ENCODE measurements at regions not wholly inside any gene's neighbourhood (a gene's known extent, or its start where the extent isn't known, plus 50 kb on each side); places are given as distances from the start of the nearest gene placed in this dataset.

DNA sequence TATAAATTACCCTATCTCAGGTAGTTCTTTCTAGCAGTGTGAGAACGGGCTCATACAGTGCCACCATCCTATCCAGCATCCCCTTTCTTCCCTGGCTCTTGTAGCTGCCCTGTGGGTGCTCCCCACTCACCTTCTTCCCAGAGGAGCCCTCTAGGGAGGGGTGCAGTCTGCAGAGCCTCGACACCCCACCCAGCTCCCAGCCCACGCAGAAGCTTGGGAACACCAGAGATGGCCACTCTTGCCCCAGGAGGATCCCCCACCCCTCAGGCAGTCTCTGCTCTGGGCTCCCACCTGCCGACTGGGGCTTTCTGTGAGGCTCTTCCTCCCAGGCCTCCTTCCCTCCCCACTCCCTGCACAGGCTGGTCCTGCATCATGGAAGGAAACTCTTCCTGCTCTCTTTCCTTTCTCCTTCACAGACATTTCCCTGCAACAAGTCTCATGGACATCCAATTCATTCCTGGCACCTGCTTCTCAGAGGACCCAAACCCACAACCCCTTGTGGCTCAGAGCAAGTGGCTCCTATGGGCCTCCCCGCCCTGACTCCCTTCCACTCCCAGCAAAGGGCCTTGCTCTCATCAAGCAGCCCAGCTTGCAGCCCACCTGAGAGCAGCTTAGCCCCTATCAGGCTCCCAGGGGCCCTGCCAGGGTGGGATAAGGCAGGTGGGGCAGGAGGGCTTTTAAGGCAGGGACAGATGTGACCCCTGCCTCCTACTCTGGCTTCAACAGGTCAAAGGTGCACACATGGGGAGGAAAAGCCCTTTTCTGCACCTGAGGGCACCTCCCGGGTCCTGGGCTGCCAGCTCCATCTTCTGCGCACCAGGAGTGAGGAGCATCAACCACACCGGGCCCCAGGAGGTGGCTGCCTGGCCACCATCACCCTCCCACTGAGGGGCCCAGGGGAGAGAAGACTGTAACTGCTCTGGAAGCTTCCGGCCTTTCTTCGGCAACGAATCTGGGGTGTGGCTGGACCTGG, 263.8 kb upstream of the TNRC6C start:
- FAIRE-seq, result no peak

DNA sequence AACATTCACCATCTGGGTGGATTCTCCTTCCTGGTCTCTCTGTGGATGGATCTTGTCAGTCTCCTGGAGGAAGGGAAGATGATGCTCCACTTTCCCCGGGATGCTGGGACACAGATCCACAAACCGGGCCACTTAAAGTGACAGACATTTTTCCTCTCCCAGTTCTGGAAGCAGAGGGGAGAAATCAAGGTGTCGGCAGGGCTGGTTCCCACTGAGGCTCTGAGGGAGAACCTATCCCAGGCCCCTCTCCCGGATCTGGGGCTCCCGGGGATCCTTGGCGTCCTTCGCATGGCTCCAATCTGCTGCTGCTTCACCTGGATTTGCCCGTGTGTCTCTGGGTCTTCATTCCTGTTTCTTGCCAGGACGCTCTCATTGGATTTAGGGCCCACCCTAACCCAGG, 263.1 kb upstream of the TNRC6C start:
- no peak for FAIRE-seq

DNA sequence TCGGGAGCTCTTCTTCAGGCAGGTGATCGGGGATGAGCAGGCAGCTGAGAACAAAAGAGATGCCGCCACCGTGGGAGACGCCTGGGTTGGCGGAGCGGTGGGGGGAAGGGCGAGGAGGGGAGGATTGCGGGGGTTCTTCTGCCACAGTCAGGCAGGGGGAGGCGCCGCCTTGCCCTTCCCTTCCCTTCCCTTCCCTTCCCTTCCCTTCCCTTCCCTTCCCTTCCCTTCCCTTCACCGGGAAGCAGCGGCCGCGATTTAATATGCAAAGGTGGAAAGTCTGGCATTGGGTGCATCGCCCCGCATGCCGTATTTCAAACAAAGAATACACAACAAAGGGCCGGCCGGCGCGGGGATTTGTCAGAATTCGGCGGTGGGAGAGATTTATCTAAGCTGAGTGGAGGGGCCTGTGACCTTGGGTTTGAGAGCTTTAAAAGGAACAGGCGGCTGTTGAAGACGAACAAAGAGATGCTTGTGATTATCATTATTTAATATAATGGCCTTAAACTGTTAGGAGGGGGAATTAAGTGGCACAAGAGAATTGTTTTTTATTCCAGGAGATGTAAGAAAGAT, 262.3 kb upstream of the TNRC6C start:
- no peak for FAIRE-seq

GRCh38 chr17:77696721-77697460, 261.6 kb upstream of the TNRC6C start:
- no peak for FAIRE-seq

- FAIRE-seq, result no peak
These were observed 260.8 kb upstream of the TNRC6C start for GRCh38 chr17:77697480-77698400.

DNA sequence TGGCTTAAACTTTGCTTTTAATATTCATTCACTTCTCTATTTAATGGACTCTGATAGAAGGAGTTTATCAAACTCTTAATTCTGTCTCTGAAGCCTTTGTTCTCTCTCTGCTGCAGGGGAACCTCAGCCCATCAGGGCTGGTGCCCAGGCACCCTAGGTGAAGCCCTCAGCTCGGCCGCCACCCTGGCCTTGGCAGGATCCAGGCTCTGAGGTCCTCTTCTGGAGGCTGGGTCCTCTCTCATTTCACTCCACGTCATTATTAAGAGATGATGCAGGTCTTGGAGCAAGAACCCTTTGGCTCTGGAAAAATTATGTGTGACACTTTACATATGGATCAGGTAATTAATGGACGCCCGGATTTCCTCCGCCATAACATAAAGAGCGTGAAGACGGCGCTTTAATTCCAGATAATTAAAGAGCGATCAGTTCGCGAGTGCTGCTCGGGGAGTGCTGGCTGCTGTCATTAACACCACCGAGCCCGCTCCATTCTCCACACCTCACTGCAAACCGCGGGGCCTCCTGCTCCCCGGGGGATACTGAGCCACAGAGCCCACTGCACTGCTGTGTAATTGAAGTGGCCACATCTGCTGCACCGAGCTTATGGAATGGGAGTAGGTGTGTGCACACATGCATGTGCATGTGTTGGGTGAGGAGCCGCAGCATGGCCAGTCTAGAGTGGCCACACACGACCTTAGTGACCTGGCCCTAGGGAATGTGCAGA, 259.4 kb upstream of the TNRC6C start:
- no peak for FAIRE-seq

DNA sequence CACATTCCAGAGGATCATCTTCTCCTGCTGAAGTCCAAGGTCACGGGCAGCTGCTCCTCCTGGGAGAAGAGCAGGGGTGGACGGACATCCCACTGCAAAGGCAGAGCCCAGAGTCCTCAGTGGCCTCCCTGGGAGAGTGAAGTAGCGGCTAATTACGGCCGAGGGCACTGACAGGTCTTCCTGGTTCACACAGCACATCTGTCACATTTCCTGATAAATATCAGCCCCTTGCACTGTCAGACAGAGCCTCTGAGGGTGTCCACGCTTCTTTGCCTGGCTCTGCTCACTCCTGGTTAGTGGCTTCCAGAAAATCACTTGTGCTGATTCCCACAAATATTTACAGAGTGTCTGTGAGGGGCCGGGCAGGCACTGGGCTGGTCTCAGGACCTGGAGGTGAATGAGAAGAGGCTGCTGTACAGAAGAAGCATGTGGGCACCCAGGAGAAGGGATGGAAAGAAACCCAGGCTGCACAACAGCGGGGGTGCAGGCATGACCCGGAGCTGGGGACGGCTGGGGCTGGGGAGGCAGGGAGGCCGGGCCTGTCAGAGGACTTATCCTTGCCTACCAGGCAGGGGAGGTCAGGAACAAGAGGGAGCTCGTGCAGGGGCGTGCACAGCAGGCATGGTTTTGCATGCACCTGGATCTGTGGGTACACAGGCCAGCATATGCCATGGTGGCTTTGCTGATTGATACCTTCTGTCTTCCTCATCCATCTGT, 258.2 kb upstream of the TNRC6C start:
- FAIRE-seq, result no peak

DNA sequence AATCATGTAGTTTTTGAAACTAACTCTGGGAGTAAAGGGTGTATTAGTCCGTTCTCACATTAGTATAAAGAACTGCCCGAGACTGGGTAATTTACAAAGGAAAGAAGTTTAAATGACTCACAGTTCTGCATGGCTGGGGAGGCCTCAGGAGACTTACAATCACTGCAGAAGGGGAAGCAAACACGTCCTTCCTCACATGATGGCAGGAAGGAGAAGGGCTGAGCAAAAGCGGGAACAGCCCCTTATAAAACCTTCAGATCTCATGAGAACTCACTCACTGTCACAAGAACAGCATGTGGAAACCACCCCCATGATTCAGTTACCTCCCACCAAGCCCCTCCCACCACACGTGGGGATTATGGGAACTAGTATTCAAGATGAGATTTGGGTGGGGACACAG, 256.5 kb upstream of the TNRC6C start:
- FAIRE-seq, result no peak

GRCh38 chr17:77704048-77704815, 254.3 kb upstream of the TNRC6C start:
- no peak for FAIRE-seq

DNA sequence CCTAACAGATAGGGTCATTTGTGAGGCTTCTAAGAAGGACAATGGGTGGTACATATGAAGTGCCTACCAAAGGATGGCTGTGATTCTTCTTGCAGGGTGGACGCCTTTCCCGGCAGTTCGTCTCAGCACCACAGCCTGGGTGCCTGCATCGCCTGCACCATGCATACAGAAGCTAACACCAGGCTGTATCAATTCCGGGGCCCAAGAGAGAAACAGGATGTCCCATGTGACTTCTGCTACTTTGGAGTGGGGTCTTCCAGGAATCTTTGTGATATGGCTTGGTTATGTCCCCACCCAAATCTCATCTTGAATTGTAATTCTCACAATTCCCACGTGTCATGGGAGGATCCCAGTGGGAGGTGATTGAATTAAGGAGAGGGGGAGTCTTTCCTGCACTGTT, 251.6 kb upstream of the TNRC6C start:
- FAIRE-seq, result no peak

DNA sequence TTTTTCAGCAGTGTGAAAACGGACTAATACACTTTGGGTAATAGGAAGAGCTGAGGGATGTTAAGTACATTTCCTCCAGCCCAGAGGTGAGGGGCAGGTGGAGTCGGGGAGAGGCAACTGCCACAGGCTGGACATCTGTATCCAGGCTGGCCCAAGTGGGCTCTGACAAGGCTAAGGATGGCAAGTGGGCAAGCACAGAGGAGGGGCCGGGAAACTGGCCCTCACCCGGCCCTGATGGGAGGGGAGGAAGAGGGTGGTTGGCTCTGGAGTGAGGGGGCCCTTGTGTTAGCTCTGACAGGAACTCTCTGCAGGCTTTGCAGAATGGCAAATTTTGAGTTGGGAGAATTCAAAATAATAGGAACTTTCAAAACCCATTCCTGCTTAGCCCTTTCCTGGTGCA, 251.0 kb upstream of the TNRC6C start:
- FAIRE-seq, result no peak

GRCh38 chr17:77708049-77708448, 250.5 kb upstream of the TNRC6C start:
- FAIRE-seq, result no peak

GRCh38 chr17:77708936-77709335, 249.6 kb upstream of the TNRC6C start:
- no peak for FAIRE-seq

- no peak for FAIRE-seq
These were observed 248.9 kb upstream of the TNRC6C start for GRCh38 chr17:77709594-77709993.

- FAIRE-seq, result no peak
These were observed 245.9 kb upstream of the TNRC6C start for GRCh38 chr17:77712578-77712977.

GRCh38 chr17:77716289-77716926, 242.1 kb upstream of the TNRC6C start:
- no peak for FAIRE-seq

DNA sequence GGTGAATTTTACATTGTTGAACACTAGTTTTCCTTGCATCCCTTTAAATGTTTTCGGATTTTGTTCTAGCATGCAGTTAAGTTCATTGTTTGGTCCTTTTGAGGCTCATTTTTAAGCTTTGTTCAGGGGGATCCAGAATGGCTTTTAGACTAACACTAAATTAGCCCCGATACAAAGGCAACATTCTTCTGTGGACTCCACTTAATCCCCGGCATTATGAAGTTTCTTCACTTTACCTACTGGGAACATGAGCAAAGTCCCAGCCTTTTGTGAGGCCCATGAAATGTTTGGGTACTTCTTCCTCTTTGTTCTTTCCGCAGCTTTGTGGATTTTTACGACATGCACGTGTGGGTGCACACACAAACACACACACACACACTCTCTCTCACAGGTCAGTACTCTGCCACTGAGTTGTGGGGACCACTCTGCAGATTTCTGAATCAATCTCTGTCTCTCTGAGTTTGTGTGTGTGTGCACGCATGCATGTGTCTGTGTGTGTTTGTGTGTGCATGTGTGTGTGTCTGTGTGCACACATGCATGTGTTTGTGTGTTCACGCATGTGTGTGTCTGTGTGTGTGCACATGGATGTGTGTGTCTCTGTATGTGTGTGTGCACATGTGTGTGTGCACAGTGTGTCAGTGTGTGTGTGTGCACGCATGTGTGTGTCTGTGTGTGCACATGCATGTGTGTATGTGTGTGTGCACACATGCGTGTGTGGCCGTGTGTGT, 240.4 kb upstream of the TNRC6C start:
- no peak for FAIRE-seq

- FAIRE-seq, result no peak
These were observed 239.9 kb upstream of the TNRC6C start for GRCh38 chr17:77718669-77718961.

GRCh38 chr17:77719806-77720205, 238.7 kb upstream of the TNRC6C start:
- no peak for FAIRE-seq

Data from colon (tissue), 2 donors.